Stomach (tissue), 8 donors: ENCODE measurements at regions not wholly inside any gene's neighbourhood (a gene's known extent, or its start where the extent isn't known, plus 50 kb on each side); places are given as distances from the start of the nearest gene placed in this dataset.
"Not testable (repeated sequence)": the region's sequence is repeated elsewhere in the genome, so short reads cannot be mapped to it uniquely, and the experiment has no call there.

ENCODE experiments used
- DNase-seq, 2 donors: peaks; one replicate each; pipeline versions ENCODE4 v3.0.0 to v3.0.0-alpha.2; 2013 to 2019
- H3K27ac ChIP-seq, 5 donors: fragments of 200-600 bp in 4 of 5; sonication (generic) in 4 of 5; one replicate each; pipeline ENCODE4 v1.5.1; 2013 to 2019; ENCODE audit warnings: mild to moderate bottlenecking in 1 of 5, moderate library complexity in 1 of 5
- H3K27me3 ChIP-seq, 3 donors: fragments of 200-600 bp; sonication (generic); one replicate each; pipeline ENCODE4 v1.5.1; 2017 to 2019; ENCODE audit warnings: mixed run types in 1 of 3
- H3K36me3 ChIP-seq, 4 donors: fragments of 200-600 bp; sonication (generic); 1 replicate in 3 of 4; 2 replicates in 1 of 4; pipeline ENCODE4 v1.5.1; 2016 to 2019
- H3K4me1 ChIP-seq, 4 donors: fragments of 200-600 bp; sonication (generic); one replicate each; pipeline ENCODE4 v1.5.1; 2016 to 2019
- H3K4me3 ChIP-seq, 4 donors: fragments of 200-600 bp; sonication (generic) in 3 of 4; one replicate each; pipeline ENCODE4 v1.5.1; 2016 to 2019; ENCODE audit warnings: mild to moderate bottlenecking in 1 of 4
- H3K9me3 ChIP-seq, 4 donors: fragments of 200-600 bp; sonication (generic); one replicate each; pipeline ENCODE4 v1.5.1; 2016 to 2019
- CTCF ChIP-seq, 7 experiments: fragments of 450-650 bp in 4 of 7; fragments of 200-600 bp in 3 of 7; sonication (generic) in 3 of 7; IDR thresholded peaks; one replicate each; pipeline ENCODE4 v1.5.1; 2016 to 2019; ENCODE audit warnings: antibody characterized with exemption in 7 of 7, control low read depth in 2 of 7, mild to moderate bottlenecking in 1 of 7
- EP300 ChIP-seq: sonication (generic); formaldehyde crosslinking; IDR thresholded peaks from one replicate; pipeline ENCODE4 v1.6.1; 2017; ENCODE audit warnings: antibody characterized with exemption
- POLR2A ChIP-seq, 4 donors: fragments of 450-650 bp; IDR thresholded peaks; one replicate each; pipeline ENCODE4 v1.6.1; 2016; ENCODE audit warnings: antibody characterized with exemption in 4 of 4, control low read depth in 2 of 4, mild to moderate bottlenecking in 1 of 4, moderate library complexity in 1 of 4
- POLR2AphosphoS5 ChIP-seq, 3 donors: sonication (generic); formaldehyde crosslinking; IDR thresholded peaks; one replicate each; pipeline ENCODE4 v1.6.1; 2016; ENCODE audit warnings: antibody characterized with exemption in 3 of 3
- WGBS, 5 donors: extraction: QIAGEN DNeasy Blood & Tissue Kit in 3 of 5; methylation state at CpG; one replicate each; pipeline versions ENCODE4 v1.1.5 to v1.1.7; 2013 to 2018; 5-methylcytosine and 5-hydroxymethylcytosine counted together
- intact Hi-C: fragments of 100-400 bp; cut with DNase I; formaldehyde crosslinking; loops from one replicate; pipeline ENCODE4 v1.15.1; 2023; ENCODE audit warnings: low total_unique reads
- donor health status: healthy with polysubstance abuse.
- donor health status: Bipolar disorder and iron deficiency.
- donor health status: healthy.

- H3K27ac ChIP-seq: no peak overlapping the region
- WGBS, 5 donors: 55 to 65% (median 59%) methylated on average over 7 of the region's 7 CpGs
- no peaks in the 10 kb centered on the region for H3K4me1 ChIP-seq
- no peak for DNase-seq
- intact Hi-C loops: no loop called here
- TF ChIP-seq EP300: no peak
- no peak for TF ChIP-seq POLR2A (IDR thresholded peaks at IDR 0.05)
- no peak for TF ChIP-seq CTCF (IDR thresholded peaks at IDR 0.05)
- no peak for TF ChIP-seq POLR2AphosphoS5 (IDR thresholded peaks at IDR 0.05)
- no peaks in the 10 kb centered on the region for H3K36me3 ChIP-seq
- no peaks in the 10 kb centered on the region for H3K9me3 ChIP-seq
- H3K4me3 ChIP-seq: no peak overlapping the region
- peaks cover 0 to 10% (median 0%) of the 10 kb centered on the region in 3 donors for H3K27me3 ChIP-seq
These were observed 575.3 kb upstream of the B3GAT1 start for GRCh38 chr11:134987223-134987768.

- intact Hi-C loops: no loop called here
- no peak for DNase-seq
- WGBS, 5 donors: 73 to 78% (median 76%) methylated on average over 8 of the region's 8 CpGs
- no peaks in the 10 kb centered on the region for H3K4me1 ChIP-seq
- H3K9me3 ChIP-seq: no peaks in the 10 kb centered on the region
- no peak for TF ChIP-seq EP300
- TF ChIP-seq CTCF (IDR thresholded peaks at IDR 0.05): no peak
- no peak for TF ChIP-seq POLR2AphosphoS5 (IDR thresholded peaks at IDR 0.05)
- no peak for TF ChIP-seq POLR2A (IDR thresholded peaks at IDR 0.05)
- H3K27me3 ChIP-seq: peaks cover 0 to 10% (median 0%) of the 10 kb centered on the region in 3 donors
- H3K27ac ChIP-seq: no peak overlapping the region
- no peaks in the 10 kb centered on the region for H3K36me3 ChIP-seq
- H3K4me3 ChIP-seq: no peak overlapping the region
These were observed 572.4 kb upstream of the B3GAT1 start for GRCh38 chr11:134984421-134984820.

GRCh38 chr11:134982432-134982831 is 570.4 kb upstream of the B3GAT1 start:
- H3K9me3 ChIP-seq, H3K27ac ChIP-seq, H3K4me3 ChIP-seq, H3K36me3 ChIP-seq, intact Hi-C loops, H3K4me1 ChIP-seq, DNase-seq: not testable (repeated sequence)
- H3K27me3 ChIP-seq: peaks cover 0 to 16% (median 0%) of the 10 kb centered on the region in 3 donors
- WGBS, 5 donors: 82 to 91% (median 89%) methylated on average over 8 of the region's 8 CpGs

GRCh38 chr11:134981835-134982234 is 569.8 kb upstream of the B3GAT1 start:
- Histone ChIP-seq H3K36me3 (no peaks in the 10 kb centered on the region), H3K27ac (no peak overlapping the region), H3K27me3 (peaks cover 0 to 16% (median 0%) of the 10 kb centered on the region in 3 donors), H3K4me1 (no peaks in the 10 kb centered on the region), H3K9me3 (no peaks in the 10 kb centered on the region), H3K4me3 (no peak overlapping the region)
- TF ChIP-seq EP300: no peak
- no peak for TF ChIP-seq POLR2A (IDR thresholded peaks at IDR 0.05)
- TF ChIP-seq CTCF (IDR thresholded peaks at IDR 0.05): no peak
- TF ChIP-seq POLR2AphosphoS5 (IDR thresholded peaks at IDR 0.05): no peak
- intact Hi-C loops: no loop called here
- 49 to 64% (median 60%) methylated on average over 4 of the region's 4 CpGs for WGBS, 5 donors
- no peak for DNase-seq

- Histone ChIP-seq H3K9me3 (no peaks in the 10 kb centered on the region), H3K36me3 (no peaks in the 10 kb centered on the region), H3K4me3 (no peak overlapping the region), H3K4me1 (no peaks in the 10 kb centered on the region), H3K27me3 (peaks cover 0 to 16% (median 0%) of the 10 kb centered on the region in 3 donors), H3K27ac (no peak overlapping the region)
- no peak for TF ChIP-seq POLR2A (IDR thresholded peaks at IDR 0.05)
- TF ChIP-seq EP300: no peak
- TF ChIP-seq POLR2AphosphoS5 (IDR thresholded peaks at IDR 0.05): no peak
- no peak for TF ChIP-seq CTCF (IDR thresholded peaks at IDR 0.05)
- intact Hi-C loops: no loop called here
- no peak for DNase-seq
- WGBS, 5 donors: 62 to 76% (median 66%) methylated on average over 10 to 13 of the region's 13 CpGs
These were observed 569.0 kb upstream of the B3GAT1 start for GRCh38 chr11:134980819-134981710.

GRCh38 chr11:134979089-134979457 is 567.0 kb upstream of the B3GAT1 start:
- 82 to 93% (median 89%) methylated on average over 12 of the region's 12 CpGs for WGBS, 5 donors
- H3K27ac ChIP-seq, intact Hi-C loops, H3K4me3 ChIP-seq, H3K4me1 ChIP-seq, H3K36me3 ChIP-seq, H3K9me3 ChIP-seq, DNase-seq: not testable (repeated sequence)
- peaks cover 0 to 18% (median 0%) of the 10 kb centered on the region in 3 donors for H3K27me3 ChIP-seq
